GM06990 (cell line): ENCODE measurements at regions not wholly inside any gene's neighbourhood (a gene's known extent, or its start where the extent isn't known, plus 50 kb on each side); places are given as distances from the start of the nearest gene placed in this dataset.
"Not testable (repeated sequence)": the region's sequence is repeated elsewhere in the genome, so short reads cannot be mapped to it uniquely, and the experiment has no call there.

Experiments used
- DNase-seq: peaks from one replicate; pipeline ENCODE4 v3.0.0-alpha.2; 2011; ENCODE audit not compliant: insufficient read length; ENCODE audit errors: extremely low read depth
- H3K27me3 ChIP-seq: replicated peaks from 2 replicates; pipeline ENCODE4 v1.6.0; 2011; ENCODE audit warnings: low read length; ENCODE audit not compliant: control insufficient read depth, insufficient read depth
- H3K36me3 ChIP-seq: 2 replicates; pipeline ENCODE4 v1.5.1; 2011; ENCODE audit warnings: low read length; ENCODE audit not compliant: control insufficient read depth, insufficient read depth
- H3K4me3 ChIP-seq: replicated peaks from 2 replicates; pipeline ENCODE4 v1.5.1; 2011; ENCODE audit warnings: low read depth, mild to moderate bottlenecking, control low read depth, low read length
- CTCF ChIP-seq: IDR thresholded peaks from 2 replicates; pipeline ENCODE4 v1.5.1; 2011; ENCODE audit warnings: low read length, control low read depth, mild to moderate bottlenecking, inconsistent platforms; ENCODE audit not compliant: insufficient read depth, poor library complexity, severe bottlenecking

- Histone ChIP-seq H3K4me3 (no peak overlapping the region), H3K27me3 (no peaks in the 10 kb centered on the region), H3K36me3 (no peaks in the 10 kb centered on the region)
- no peak for DNase-seq
- no peak for TF ChIP-seq CTCF
Measured at GRCh38 chr15:46961795-46962194, 755.5 kb upstream of the SEMA6D start.

GRCh38 chr15:46988055-46988454, 729.2 kb upstream of the SEMA6D start:
- not testable (repeated sequence) for H3K4me3 ChIP-seq, H3K36me3 ChIP-seq, DNase-seq, H3K27me3 ChIP-seq

- H3K27me3 ChIP-seq: no peaks in the 10 kb centered on the region
- TF ChIP-seq CTCF: no peak
- DNase-seq: no peak
- H3K36me3 ChIP-seq: no peaks in the 10 kb centered on the region
- H3K4me3 ChIP-seq: no peak overlapping the region
Measured at GRCh38 chr15:46996359-46996758, 720.9 kb upstream of the SEMA6D start.

- no peaks in the 10 kb centered on the region for H3K36me3 ChIP-seq
- no peak for DNase-seq
- no peak for TF ChIP-seq CTCF
- no peaks in the 10 kb centered on the region for H3K27me3 ChIP-seq
- H3K4me3 ChIP-seq: no peak overlapping the region
Measured at GRCh38 chr15:46997501-46997900, 719.8 kb upstream of the SEMA6D start.

GRCh38 chr15:47003568-47003967, 713.7 kb upstream of the SEMA6D start:
- H3K36me3 ChIP-seq: no peaks in the 10 kb centered on the region
- no peaks in the 10 kb centered on the region for H3K27me3 ChIP-seq
- no peak for TF ChIP-seq CTCF
- no peak overlapping the region for H3K4me3 ChIP-seq
- no peak for DNase-seq

- no peak for TF ChIP-seq CTCF
- Histone ChIP-seq H3K27me3 (no peaks in the 10 kb centered on the region), H3K36me3 (no peaks in the 10 kb centered on the region), H3K4me3 (no peak overlapping the region)
- DNase-seq: no peak
Measured at GRCh38 chr15:47013446-47013845, 703.9 kb upstream of the SEMA6D start.
